ENCODE measurements at regions not wholly inside any gene's neighbourhood (a gene's known extent, or its start where the extent isn't known, plus 50 kb on each side); places are given as distances from the start of the nearest gene placed in this dataset.

DNA sequence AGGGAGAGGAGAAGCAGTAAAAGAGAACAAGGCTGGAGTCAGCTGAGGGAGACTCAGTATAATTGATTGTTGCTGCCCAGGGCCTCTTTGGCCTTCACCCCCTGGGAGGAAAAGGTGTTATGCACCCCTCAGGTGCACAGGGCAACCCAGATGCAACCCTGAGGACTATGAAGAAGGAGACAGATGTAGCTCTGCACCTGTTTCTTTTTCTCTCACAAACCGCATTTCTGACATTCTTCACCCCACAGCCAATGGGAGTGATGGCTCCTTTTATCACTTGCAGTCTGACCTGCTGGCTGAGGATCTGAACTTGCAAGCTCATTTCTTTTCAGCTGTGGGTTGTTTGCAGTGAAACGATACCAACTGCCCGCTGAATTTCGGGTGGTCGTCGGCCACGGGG is 64.1 kb upstream of the F13A1 start:
- TF ChIP-seq, protein P1, sequence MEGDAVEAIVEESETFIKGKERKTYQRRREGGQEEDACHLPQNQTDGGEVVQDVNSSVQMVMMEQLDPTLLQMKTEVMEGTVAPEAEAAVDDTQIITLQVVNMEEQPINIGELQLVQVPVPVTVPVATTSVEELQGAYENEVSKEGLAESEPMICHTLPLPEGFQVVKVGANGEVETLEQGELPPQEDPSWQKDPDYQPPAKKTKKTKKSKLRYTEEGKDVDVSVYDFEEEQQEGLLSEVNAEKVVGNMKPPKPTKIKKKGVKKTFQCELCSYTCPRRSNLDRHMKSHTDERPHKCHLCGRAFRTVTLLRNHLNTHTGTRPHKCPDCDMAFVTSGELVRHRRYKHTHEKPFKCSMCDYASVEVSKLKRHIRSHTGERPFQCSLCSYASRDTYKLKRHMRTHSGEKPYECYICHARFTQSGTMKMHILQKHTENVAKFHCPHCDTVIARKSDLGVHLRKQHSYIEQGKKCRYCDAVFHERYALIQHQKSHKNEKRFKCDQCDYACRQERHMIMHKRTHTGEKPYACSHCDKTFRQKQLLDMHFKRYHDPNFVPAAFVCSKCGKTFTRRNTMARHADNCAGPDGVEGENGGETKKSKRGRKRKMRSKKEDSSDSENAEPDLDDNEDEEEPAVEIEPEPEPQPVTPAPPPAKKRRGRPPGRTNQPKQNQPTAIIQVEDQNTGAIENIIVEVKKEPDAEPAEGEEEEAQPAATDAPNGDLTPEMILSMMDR (IDR thresholded peaks at IDR 0.05; ENCODE audit: low read depth, low read length, poor library complexity, severe bottlenecking) = no peak
- no peak for TF ChIP-seq EZH2phosphoT487 (IDR thresholded peaks at IDR 0.05; ENCODE audit: borderline replicate concordance, low read length)
